Mucosa of rectum (tissue), 2 donors: ENCODE measurements at regions not wholly inside any gene's neighbourhood (a gene's known extent, or its start where the extent isn't known, plus 50 kb on each side); places are given as distances from the start of the nearest gene placed in this dataset.

ENCODE experiments used
- H3K27ac ChIP-seq, 2 donors: one replicate each; pipeline ENCODE4 v1.7.0; 2013; ENCODE audit warnings: inconsistent platforms in 2 of 2, low read depth in 2 of 2, low read length in 2 of 2
- H3K27me3 ChIP-seq, 2 donors: one replicate each; pipeline ENCODE4 v1.7.0; 2013; ENCODE audit warnings: low read length in 2 of 2; ENCODE audit not compliant: control insufficient read depth in 2 of 2, insufficient read depth in 2 of 2
- H3K36me3 ChIP-seq, 2 donors: one replicate each; pipeline ENCODE4 v1.7.0; 2013; ENCODE audit warnings: low read length in 2 of 2; ENCODE audit not compliant: control insufficient read depth in 2 of 2, insufficient read depth in 2 of 2
- H3K4me1 ChIP-seq, 2 donors: one replicate each; pipeline ENCODE4 v1.7.0; 2013; ENCODE audit warnings: low read length in 2 of 2, mild to moderate bottlenecking in 1 of 2; ENCODE audit not compliant: control insufficient read depth in 2 of 2, insufficient read depth in 2 of 2
- H3K4me3 ChIP-seq, 2 donors: one replicate each; pipeline ENCODE4 v1.7.0; 2013; ENCODE audit warnings: low read length in 2 of 2
- H3K9ac ChIP-seq, 2 donors: one replicate each; pipeline ENCODE4 v1.7.0; 2013; ENCODE audit warnings: low read length in 2 of 2, low read depth in 1 of 2, mild to moderate bottlenecking in 1 of 2
- H3K9me3 ChIP-seq, 2 donors: one replicate each; pipeline ENCODE4 v1.7.0; 2013; ENCODE audit warnings: low read length in 2 of 2; ENCODE audit not compliant: control insufficient read depth in 2 of 2
- donor health status: healthy.
- donor health status: Normal muscosa, but diverticular disease.

- Histone ChIP-seq H3K4me1 (no peaks in the 10 kb centered on the region), H3K36me3 (no peaks in the 10 kb centered on the region), H3K4me3 (no peak overlapping the region), H3K27me3 (no peaks in the 10 kb centered on the region), H3K9me3 (no peaks in the 10 kb centered on the region), H3K27ac (no peak overlapping the region), H3K9ac (no peak overlapping the region)
Observed at GRCh38 chr15:94743668-94744067, 512.3 kb downstream of the MCTP2 start.

DNA sequence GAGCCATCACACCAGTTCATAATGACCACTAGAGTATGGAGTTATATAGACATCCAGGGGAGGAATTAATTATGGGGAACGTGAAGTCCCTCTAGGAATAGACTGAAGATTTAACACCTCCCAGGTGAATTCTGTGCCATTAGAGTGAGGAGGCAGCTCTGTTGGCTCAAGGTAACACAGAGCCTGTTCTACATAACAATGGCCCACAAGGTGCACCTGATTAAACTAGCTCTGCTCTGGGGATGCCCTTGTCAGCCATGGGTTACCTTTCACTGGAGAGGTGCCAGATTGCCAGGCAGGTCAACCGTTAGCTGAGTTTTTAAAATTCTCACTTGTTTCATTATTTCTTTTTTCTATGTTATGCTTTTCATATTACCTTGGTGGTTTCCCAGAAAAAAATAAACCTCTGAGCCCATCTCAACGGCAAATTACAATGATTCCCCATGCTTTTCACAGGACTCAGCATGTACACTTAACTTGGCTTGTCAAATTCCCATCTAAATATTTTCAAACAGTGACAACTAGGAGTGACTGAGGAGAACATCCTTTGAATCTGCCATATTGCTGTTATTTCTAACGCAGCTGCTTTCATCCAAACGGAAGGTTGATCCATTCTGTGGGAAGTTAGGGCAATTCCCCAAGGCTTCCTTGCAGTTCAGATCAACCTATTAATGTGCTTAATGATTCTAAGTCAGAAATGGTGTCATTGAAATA is 512.9 kb downstream of the MCTP2 start:
- Histone ChIP-seq H3K27me3 (no peaks in the 10 kb centered on the region), H3K36me3 (no peaks in the 10 kb centered on the region), H3K9me3 (no peaks in the 10 kb centered on the region), H3K9ac (no peak overlapping the region), H3K4me1 (no peaks in the 10 kb centered on the region), H3K4me3 (no peak overlapping the region), H3K27ac (no peak overlapping the region)

- Histone ChIP-seq H3K36me3 (no peaks in the 10 kb centered on the region), H3K9ac (no peak overlapping the region), H3K4me1 (no peaks in the 10 kb centered on the region), H3K4me3 (no peak overlapping the region), H3K27me3 (no peaks in the 10 kb centered on the region), H3K27ac (no peak overlapping the region), H3K9me3 (no peaks in the 10 kb centered on the region)
Observed at GRCh38 chr15:94745371-94745770, 514.0 kb downstream of the MCTP2 start.

DNA sequence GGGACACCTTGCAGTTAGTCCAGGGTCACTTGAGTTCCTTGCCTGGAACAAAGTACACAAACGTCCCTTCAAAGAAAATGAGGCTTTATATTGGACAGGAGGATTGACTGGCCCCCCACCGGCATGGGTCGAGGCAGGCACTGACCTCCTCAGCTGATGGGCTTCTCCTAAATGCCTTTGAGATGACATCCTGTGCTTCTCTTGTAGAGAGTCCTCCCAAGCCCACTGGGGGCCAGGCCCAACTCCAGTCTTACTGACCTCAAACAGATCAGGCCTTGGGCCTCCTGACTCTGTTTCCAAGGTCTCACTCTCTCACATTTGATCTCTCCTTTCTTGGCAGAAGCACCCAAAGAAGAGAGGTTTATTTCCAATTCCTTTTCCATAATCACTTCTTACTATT is 516.1 kb downstream of the MCTP2 start:
- Histone ChIP-seq H3K4me1 (no peaks in the 10 kb centered on the region), H3K36me3 (no peaks in the 10 kb centered on the region), H3K4me3 (no peak overlapping the region), H3K27me3 (no peaks in the 10 kb centered on the region), H3K9ac (no peak overlapping the region), H3K9me3 (no peaks in the 10 kb centered on the region), H3K27ac (no peak overlapping the region)

GRCh38 chr15:94749811-94750617 is 518.7 kb downstream of the MCTP2 start:
- H3K27ac ChIP-seq = no peak overlapping the region
- H3K9me3 ChIP-seq = no peaks in the 10 kb centered on the region
- H3K36me3 ChIP-seq = no peaks in the 10 kb centered on the region
- H3K9ac ChIP-seq = no peak overlapping the region
- no peaks in the 10 kb centered on the region for H3K4me1 ChIP-seq
- no peaks in the 10 kb centered on the region for H3K27me3 ChIP-seq
- no peak overlapping the region for H3K4me3 ChIP-seq

DNA sequence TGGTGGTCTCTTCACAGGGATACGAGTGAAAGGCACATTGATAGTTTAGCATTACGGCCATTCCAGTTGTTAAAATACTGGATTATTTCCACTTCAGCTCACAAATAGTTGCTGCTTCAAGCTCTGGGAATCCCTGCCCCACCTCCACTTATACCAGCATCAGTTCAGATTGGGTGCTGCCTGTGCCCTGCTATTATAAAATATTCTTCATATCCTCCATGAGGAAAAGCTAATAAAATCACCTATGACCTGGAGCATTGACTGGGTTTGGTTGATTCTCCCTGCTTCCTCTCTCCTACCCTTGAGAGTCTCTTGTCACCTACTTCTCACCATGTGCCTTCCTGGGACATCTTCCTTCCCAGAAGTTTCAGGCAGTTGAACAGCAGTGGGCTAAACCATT is 529.0 kb downstream of the MCTP2 start:
- H3K9me3 ChIP-seq = no peaks in the 10 kb centered on the region
- H3K9ac ChIP-seq = no peak overlapping the region
- H3K36me3 ChIP-seq = no peaks in the 10 kb centered on the region
- no peaks in the 10 kb centered on the region for H3K4me1 ChIP-seq
- H3K4me3 ChIP-seq = no peak overlapping the region
- no peaks in the 10 kb centered on the region for H3K27me3 ChIP-seq
- H3K27ac ChIP-seq = no peak overlapping the region

GRCh38 chr15:94761574-94761973 is 530.2 kb downstream of the MCTP2 start:
- no peaks in the 10 kb centered on the region for H3K27me3 ChIP-seq
- no peaks in the 10 kb centered on the region for H3K9me3 ChIP-seq

GRCh38 chr15:94769089-94769488 is 537.7 kb downstream of the MCTP2 start:
- Histone ChIP-seq H3K9me3 (no peaks in the 10 kb centered on the region), H3K36me3 (no peaks in the 10 kb centered on the region), H3K4me3 (no peak overlapping the region), H3K4me1 (no peaks in the 10 kb centered on the region), H3K27me3 (no peaks in the 10 kb centered on the region), H3K9ac (no peak overlapping the region), H3K27ac (no peak overlapping the region)

More at GRCh38 chr15:94761574-94761973, 530.2 kb downstream of the MCTP2 start:
- Histone ChIP-seq H3K36me3 (no peaks in the 10 kb centered on the region), H3K4me3 (no peak overlapping the region), H3K9ac (no peak overlapping the region), H3K27ac (no peak overlapping the region), H3K4me1 (no peaks in the 10 kb centered on the region)

GRCh38 chr15:94770199-94770598 is 538.8 kb downstream of the MCTP2 start:
- H3K9ac ChIP-seq = no peak overlapping the region
- H3K27ac ChIP-seq = no peak overlapping the region
- H3K27me3 ChIP-seq = no peaks in the 10 kb centered on the region
- no peak overlapping the region for H3K4me3 ChIP-seq
- H3K36me3 ChIP-seq = no peaks in the 10 kb centered on the region
- no peaks in the 10 kb centered on the region for H3K4me1 ChIP-seq
- no peaks in the 10 kb centered on the region for H3K9me3 ChIP-seq

DNA sequence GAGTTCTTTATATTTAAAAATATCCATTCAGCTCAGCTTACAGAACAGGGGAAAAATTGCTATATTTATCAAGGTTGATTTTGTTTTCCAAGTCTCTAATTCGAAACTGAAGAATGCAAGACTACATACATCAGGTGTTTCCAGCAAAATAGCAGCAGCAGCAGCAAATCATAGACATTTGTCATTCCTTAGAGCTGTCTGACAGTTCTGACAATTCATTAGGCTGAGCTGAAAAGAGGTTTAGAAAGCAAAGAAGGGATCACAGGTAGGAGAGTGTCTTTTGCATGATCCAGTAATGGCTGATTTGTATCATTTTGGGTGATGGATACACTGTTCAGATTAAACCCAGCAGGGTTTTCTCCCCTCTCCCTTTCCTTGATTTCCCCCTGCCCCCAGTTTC is 545.7 kb downstream of the MCTP2 start:
- Histone ChIP-seq H3K27me3 (no peaks in the 10 kb centered on the region), H3K4me3 (no peak overlapping the region), H3K4me1 (no peaks in the 10 kb centered on the region), H3K9ac (no peak overlapping the region), H3K27ac (no peak overlapping the region), H3K36me3 (no peaks in the 10 kb centered on the region), H3K9me3 (no peaks in the 10 kb centered on the region)
